ENCODE measurements at regions not wholly inside any gene's neighbourhood (a gene's known extent, or its start where the extent isn't known, plus 50 kb on each side); places are given as distances from the start of the nearest gene placed in this dataset.
"Not testable (repeated sequence)": the region's sequence is repeated elsewhere in the genome, so short reads cannot be mapped to it uniquely, and the experiment has no call there.

DNA sequence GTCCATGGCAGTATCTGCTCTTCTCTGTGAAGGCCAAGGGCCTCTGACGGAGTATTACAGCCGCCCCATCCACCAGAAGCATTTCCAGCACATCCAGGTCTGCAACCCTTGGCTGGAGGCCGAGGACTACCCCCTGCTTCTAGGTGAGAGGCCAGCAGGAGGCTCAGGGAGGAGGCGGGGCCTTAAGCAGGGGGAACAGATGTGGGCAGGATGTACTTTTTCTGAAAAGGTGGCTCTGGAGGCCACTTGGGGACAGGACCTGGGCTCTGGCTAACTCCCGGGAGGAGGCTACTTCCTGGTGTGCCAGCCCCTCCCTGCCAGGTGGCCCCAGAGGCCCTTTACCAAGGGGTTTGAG is 113.9 kb upstream of the ALDH3B2 start:
- not testable (repeated sequence) for TF ChIP-seq ZNF274 (IDR thresholded peaks at IDR 0.05; ENCODE audit: low read depth, low read length); YY1 (IDR thresholded peaks at IDR 0.05; ENCODE audit: insufficient read depth, insufficient read length)
